Naive B cell (primary cell): ENCODE measurements at regions not wholly inside any gene's neighbourhood (a gene's known extent, or its start where the extent isn't known, plus 50 kb on each side); places are given as distances from the start of the nearest gene placed in this dataset.

Experiments
- ATAC-seq, 2 donors: fragments of 150-1000 bp; cut with Tn5 transposase; 2 replicates each; pipeline ENCODE4 v1.10.0; 2021; ENCODE audit warnings: low read depth in 2 of 2, mild to moderate bottlenecking in 2 of 2, moderate library complexity in 2 of 2
- DNase-seq: peaks from one replicate; pipeline ENCODE4 v3.0.0; 2022
- H3K27ac Mint-ChIP-seq, 6 donors: one replicate each; pipeline ENCODE4 v1.8.0; 2020 to 2022; ENCODE audit warnings: mild to moderate bottlenecking in 6 of 6, mixed read lengths in 6 of 6, moderate library complexity in 5 of 6, inconsistent platforms in 2 of 6
- H3K27me3 Mint-ChIP-seq, 3 donors: one replicate each; pipeline ENCODE4 v1.8.0; 2021 to 2022; ENCODE audit warnings: mixed read lengths in 3 of 3, mild to moderate bottlenecking in 1 of 3
- H3K36me3 Mint-ChIP-seq, 2 donors: one replicate each; pipeline ENCODE4 v1.8.0; 2020 to 2022; ENCODE audit warnings: mixed read lengths in 2 of 2, inconsistent platforms in 1 of 2, mild to moderate bottlenecking in 1 of 2
- H3K4me1 Mint-ChIP-seq, 3 donors: one replicate each; pipeline ENCODE4 v1.8.0; 2020 to 2022; ENCODE audit warnings: mixed read lengths in 3 of 3, inconsistent platforms in 1 of 3, mild to moderate bottlenecking in 1 of 3, moderate library complexity in 1 of 3
- H3K4me3 Mint-ChIP-seq, 8 donors: one replicate each; pipeline ENCODE4 v1.8.0; 2020 to 2022; ENCODE audit warnings: mild to moderate bottlenecking in 8 of 8, mixed read lengths in 8 of 8, moderate library complexity in 8 of 8, inconsistent platforms in 2 of 8
- H3K9me3 Mint-ChIP-seq, 7 donors: one replicate each; pipeline ENCODE4 v1.8.0; 2020 to 2022; ENCODE audit warnings: mixed read lengths in 7 of 7, mild to moderate bottlenecking in 5 of 7, inconsistent platforms in 2 of 7, moderate library complexity in 1 of 7

DNA sequence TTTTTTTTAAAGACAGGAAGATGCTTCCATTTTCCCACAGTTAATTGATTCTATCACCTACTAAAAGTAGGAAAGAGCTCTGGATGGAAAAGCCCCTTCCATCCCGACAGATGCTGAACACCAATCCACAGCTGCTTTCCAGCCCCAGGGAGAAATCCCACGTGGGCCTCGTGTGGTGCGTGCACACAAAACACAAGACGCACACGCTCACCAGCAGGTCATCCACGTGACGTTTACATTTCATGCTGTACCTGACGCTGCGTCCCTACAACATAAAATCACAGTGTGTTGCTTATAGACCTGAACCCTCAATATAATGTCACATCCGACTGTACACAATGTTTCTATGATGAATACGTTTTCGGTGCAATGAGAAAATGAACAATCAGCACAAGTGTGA, 50.2 kb upstream of the DACT2 start:
- no peak for ATAC-seq
- DNase-seq, result no peak
- Mint-ChIP-seq H3K36me3 (no peaks in the 10 kb centered on the region), H3K4me3 (no peak overlapping the region), H3K27ac (no peak overlapping the region), H3K9me3 (peaks cover 0 to 9% (median 4%) of the 10 kb centered on the region in 7 donors), H3K4me1 (no peaks in the 10 kb centered on the region), H3K27me3 (peaks cover 0 to 4% (median 3%) of the 10 kb centered on the region in 3 donors)

DNA sequence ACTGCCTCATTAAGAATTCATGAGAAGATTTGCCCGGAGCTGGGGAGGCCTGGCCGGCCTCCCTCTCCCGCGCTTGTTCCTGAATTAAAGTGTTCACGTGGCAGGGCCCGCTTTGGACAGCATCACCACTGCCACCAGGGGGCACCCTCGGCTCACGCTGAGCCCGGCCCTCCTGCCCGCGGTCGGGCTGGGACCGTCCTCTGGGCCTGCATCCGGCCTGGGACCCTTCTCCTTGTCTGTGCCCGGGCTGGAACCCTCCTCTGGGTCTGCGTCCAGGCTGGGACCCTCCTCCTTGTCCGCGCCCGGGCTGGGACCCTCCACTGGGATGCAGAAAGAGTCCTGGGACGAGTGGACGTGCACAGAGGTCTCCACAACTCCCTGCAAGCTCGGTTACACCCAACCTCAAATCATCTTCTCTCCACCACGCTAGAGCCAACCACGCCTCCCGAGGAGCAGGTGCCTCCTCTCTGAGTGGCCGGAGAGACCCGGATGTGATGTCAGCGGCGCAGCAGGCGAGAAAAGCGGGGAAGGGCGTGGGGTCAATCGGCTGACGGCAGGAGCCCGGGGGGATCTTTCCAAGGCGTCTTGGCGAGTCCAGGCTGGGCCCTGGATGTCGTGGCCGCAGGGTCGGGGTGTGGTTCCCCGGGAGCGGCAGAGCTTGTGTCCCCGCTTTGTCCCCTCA, 50.9 kb upstream of the DACT2 start:
- Mint-ChIP-seq H3K4me1 (no peaks in the 10 kb centered on the region), H3K36me3 (no peaks in the 10 kb centered on the region), H3K9me3 (peaks cover 0 to 9% (median 3%) of the 10 kb centered on the region in 7 donors), H3K4me3 (no peak overlapping the region), H3K27ac (no peak overlapping the region), H3K27me3 (peaks cover 0 to 4% (median 3%) of the 10 kb centered on the region in 3 donors)
- ATAC-seq (peak in 1 of 2 donors; percentile 21), DNase-seq (peak; percentile 23)

DNA sequence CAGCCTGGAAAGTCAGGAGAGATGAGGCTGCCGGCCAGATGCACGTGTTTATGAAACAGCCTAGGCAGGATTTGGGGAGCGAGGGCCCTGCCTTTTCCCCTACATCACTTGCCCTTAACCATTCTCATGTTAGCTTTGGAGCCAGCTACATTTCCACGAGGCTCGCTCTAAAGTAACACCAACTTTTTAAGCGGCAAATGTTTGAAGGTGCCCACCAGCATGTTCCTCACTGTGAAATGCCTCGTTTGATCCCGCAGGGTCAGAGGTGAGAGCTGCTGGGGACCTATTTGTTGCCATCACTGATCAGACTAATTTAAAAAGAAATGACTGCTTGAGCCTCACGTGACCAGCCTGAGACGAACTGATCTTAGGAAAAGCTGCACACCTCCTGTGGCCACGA, 51.6 kb upstream of the DACT2 start:
- Mint-ChIP-seq H3K4me3 (no peak overlapping the region), H3K27ac (no peak overlapping the region), H3K9me3 (peaks cover 0 to 7% (median 1%) of the 10 kb centered on the region in 7 donors), H3K36me3 (no peaks in the 10 kb centered on the region), H3K27me3 (peaks cover 0 to 4% (median 3%) of the 10 kb centered on the region in 3 donors), H3K4me1 (no peaks in the 10 kb centered on the region)
- no peak for DNase-seq
- ATAC-seq, result no peak

DNA sequence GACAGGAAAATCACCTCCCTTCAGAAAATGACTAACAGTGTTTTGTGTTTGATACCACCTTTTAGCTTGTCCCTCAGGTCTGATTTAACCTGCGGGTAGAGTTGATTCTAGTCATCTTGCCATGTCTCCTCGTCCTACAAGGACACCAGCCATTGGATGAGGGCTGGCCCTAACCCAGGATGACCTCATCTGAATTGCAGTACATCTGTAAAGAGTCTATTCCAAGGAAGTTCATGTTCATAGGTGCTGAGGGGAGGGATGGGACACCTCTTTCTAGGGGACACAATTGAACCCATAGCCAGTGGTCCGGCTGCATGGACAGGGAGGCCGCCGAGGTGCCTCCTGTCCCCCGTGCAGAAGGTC, 52.0 kb upstream of the DACT2 start:
- Mint-ChIP-seq H3K36me3 (no peaks in the 10 kb centered on the region), H3K27me3 (peaks cover 0 to 4% (median 3%) of the 10 kb centered on the region in 3 donors), H3K27ac (peak overlapping the region in 1 of 6 donors; percentile 60), H3K4me3 (no peak overlapping the region), H3K4me1 (no peaks in the 10 kb centered on the region), H3K9me3 (peaks cover 0 to 5% (median 0%) of the 10 kb centered on the region in 7 donors)
- DNase-seq (no peak), ATAC-seq (no peak)

DNA sequence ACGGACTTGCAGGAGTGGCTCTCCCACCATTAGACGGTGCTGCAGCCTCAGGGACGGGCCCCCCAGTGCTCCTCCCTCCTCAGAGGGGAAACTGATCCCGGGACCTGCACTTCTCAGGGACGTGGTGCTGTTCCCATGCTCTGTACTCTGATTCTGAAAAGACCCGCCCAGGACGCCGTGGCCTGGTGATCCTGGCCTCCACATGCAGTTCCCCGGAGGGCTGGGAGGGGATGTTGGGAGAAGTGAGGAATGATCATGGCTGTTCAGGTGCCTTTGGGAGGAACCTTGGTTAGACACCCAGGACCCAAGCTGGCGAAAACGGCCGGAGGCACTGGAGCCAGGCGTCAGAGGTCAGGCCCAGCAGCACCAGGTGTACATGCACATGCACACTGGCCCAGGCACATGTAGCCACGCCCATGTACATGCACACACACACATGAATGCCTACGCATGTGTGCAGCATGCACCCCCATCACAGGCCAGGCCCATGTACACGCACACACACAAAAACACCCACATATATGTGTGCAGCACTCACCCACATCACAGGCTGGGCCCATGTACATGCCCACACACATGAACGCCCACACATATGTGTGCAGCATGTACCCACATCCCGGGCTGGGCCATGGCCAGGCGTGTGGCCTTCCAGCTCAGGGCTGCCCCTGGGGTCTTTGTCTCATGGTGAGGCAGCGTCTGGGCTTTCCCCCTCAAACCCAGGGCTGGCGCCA, 52.6 kb upstream of the DACT2 start:
- Mint-ChIP-seq H3K4me1 (no peaks in the 10 kb centered on the region), H3K4me3 (no peak overlapping the region), H3K27me3 (peaks cover 0 to 4% (median 3%) of the 10 kb centered on the region in 3 donors), H3K27ac (no peak overlapping the region), H3K36me3 (no peaks in the 10 kb centered on the region), H3K9me3 (peaks cover 0 to 2% (median 0%) of the 10 kb centered on the region in 7 donors)
- no peak for ATAC-seq
- DNase-seq, result no peak

DNA sequence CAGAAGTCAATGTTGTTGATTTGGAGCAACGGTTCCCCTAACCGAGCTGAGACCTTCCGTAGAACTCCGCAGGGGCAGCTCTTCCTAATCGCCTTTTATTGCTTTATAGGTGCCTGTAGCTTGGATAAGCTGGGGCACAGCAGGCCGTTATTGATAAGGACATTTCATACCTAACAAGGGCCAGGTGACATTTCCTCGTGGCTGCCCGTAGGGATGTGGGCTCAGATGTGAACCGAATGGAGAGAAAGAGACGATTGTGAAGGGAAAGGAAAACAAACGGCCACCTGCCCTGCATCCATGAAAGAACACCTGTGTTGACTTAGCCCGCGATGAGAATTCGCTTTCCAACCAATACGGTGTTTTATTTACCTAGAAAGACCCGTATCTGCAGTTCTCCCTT, 53.3 kb upstream of the DACT2 start:
- ATAC-seq (no peak), DNase-seq (no peak)
- H3K4me1 Mint-ChIP-seq, result no peaks in the 10 kb centered on the region
- no peak overlapping the region for H3K27ac Mint-ChIP-seq
- peaks cover 0 to 3% (median 0%) of the 10 kb centered on the region in 3 donors for H3K27me3 Mint-ChIP-seq
- no peaks in the 10 kb centered on the region for H3K36me3 Mint-ChIP-seq
- peaks cover 0 to 4% (median 0%) of the 10 kb centered on the region in 7 donors for H3K9me3 Mint-ChIP-seq
- H3K4me3 Mint-ChIP-seq, result no peak overlapping the region

DNA sequence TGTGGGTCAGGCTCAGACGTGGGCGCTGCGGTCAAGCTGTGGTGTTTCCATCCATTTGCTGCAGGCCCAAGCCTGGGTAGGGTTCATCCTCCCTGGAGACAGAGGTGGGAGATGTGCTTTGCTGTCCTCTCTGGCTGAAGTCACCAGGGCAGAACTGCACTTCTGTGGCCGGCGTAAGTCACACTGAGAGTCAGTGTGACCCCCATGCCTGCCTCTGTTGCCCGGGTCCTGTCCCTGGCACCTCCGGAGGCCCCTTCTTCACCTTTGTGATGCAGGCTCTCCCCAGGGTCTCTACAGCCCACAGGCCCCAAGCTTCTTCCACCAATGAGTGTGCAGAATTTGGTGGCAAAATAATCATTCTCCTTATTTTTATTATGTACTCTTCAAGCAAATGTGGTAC, 53.8 kb upstream of the DACT2 start:
- H3K4me3 Mint-ChIP-seq, result no peak overlapping the region
- ATAC-seq, result no peak
- no peaks in the 10 kb centered on the region for H3K4me1 Mint-ChIP-seq
- no peak overlapping the region for H3K27ac Mint-ChIP-seq
- peaks cover 0 to 5% (median 0%) of the 10 kb centered on the region in 7 donors for H3K9me3 Mint-ChIP-seq
- peaks cover 0 to 3% (median 0%) of the 10 kb centered on the region in 3 donors for H3K27me3 Mint-ChIP-seq
- H3K36me3 Mint-ChIP-seq, result no peaks in the 10 kb centered on the region
- DNase-seq, result no peak

DNA sequence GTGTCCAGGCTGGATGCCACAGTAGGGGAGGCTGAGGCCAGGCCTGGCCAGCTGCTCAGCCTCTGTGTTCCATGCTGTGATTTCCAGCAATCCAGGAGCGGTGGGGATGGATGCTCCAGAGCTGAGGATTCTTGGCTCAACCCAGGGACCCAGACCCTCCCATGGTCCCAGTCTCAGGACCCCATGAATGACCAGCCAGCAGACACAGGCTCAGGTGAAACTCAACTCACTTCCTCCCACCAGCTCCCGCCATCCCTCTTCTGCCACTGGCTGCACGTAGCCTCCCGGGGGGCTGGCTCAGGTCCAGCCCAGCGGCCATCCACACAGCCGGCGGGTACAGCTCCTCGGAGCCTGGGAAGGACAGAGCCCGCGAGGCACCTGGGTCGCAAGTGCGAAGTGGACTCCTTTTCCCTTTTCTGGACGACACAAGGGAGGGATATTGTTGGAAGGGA, 54.5 kb upstream of the DACT2 start:
- Mint-ChIP-seq H3K36me3 (no peaks in the 10 kb centered on the region), H3K9me3 (peaks cover 0 to 5% (median 0%) of the 10 kb centered on the region in 7 donors), H3K27ac (no peak overlapping the region), H3K27me3 (peaks cover 0 to 3% (median 0%) of the 10 kb centered on the region in 3 donors), H3K4me3 (no peak overlapping the region), H3K4me1 (no peaks in the 10 kb centered on the region)
- DNase-seq, result no peak
- ATAC-seq, result no peak

DNA sequence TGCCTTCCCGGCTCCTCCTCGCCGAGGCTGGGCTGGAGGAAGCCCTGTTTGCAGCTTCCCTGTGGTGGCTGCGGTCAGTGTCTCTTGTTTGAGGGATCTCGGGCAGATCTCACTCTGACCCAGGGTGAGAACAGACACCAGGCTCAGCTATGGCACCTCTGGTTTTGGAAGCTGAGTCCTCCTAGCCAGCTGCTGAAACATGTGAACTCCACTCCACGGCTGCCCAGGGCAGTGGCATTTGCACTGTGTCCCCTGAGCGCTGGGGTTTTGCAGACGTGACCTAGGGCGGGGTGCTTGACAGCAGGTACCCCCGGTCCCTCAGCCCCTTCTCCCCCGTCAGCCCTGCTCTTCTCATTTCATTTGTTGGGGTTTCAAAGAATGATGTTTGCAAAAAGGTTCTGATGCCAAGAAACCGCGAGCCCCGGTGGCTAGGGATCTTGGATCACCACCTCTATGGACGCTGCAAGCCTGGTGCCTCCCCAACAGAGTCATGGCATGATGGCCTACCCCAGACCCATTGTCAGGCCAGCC, 55.0 kb upstream of the DACT2 start:
- Mint-ChIP-seq H3K9me3 (peaks cover 0 to 5% (median 0%) of the 10 kb centered on the region in 7 donors), H3K36me3 (no peaks in the 10 kb centered on the region), H3K4me1 (no peaks in the 10 kb centered on the region), H3K27me3 (peaks cover 0 to 3% (median 0%) of the 10 kb centered on the region in 3 donors), H3K4me3 (no peak overlapping the region), H3K27ac (no peak overlapping the region)
- DNase-seq, result no peak
- no peak for ATAC-seq

DNA sequence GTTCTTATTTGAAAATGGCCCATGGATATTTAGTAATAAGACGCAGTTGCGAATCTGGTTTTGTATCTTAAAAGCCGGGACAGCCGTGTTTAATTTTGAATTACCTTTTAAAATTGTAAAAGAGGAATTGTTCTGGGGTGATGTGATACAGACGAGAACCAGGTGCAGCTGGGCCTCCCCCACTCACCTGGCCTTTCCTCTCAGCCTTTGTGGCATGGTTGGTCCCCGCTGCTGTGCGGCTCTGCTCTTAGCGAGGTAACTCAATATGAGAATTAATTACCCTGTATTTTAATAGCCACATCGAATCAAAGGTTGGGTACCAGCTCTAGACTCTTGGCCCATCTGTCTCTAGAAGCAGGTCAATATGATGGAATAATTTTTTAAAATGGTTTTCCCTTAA, 56.5 kb upstream of the DACT2 start:
- no peak for DNase-seq

DNA sequence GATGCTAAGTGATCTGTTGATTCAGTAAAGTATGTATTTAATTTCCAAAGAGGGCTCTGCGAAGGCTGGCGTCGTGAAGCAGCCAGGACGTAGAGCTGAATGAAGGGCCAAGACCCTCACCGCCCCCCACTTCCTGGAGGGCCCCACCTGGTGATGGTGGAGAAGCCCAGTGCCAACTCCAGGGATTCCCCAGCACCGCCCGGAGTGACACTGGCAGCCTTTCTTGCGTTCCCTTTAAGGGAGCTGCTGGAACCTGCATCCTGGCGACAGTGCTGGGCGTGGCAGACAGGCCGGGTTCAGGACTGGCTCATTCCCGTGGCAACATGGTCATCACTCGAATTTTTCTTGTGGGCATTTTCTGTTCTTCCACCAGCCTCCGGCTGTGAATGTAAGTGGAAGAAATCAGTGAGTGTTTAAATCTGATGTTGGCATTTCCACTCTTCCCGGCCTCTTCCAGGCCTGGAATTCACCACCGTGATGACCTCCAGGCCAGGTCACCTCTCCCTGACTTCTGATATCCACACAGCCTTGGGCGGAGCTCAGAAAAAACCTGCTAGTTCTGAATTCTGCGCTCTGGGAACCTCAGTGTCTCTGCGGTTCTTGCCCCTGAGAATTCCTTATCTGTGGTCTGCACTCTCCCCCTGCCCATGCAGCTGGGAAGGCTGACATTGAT, 57.4 kb upstream of the DACT2 start:
- Mint-ChIP-seq H3K4me1 (no peaks in the 10 kb centered on the region), H3K27me3 (no peaks in the 10 kb centered on the region), H3K9me3 (peaks cover 0 to 7% (median 4%) of the 10 kb centered on the region in 7 donors), H3K27ac (no peak overlapping the region), H3K4me3 (no peak overlapping the region), H3K36me3 (no peaks in the 10 kb centered on the region)
- no peak for DNase-seq
- ATAC-seq, result no peak

More for the DNA sequence above, 56.5 kb upstream of the DACT2 start:
- Mint-ChIP-seq H3K4me1 (no peaks in the 10 kb centered on the region), H3K36me3 (no peaks in the 10 kb centered on the region), H3K4me3 (no peak overlapping the region), H3K27me3 (peaks cover 0 to 3% (median 0%) of the 10 kb centered on the region in 3 donors), H3K9me3 (peaks cover 0 to 7% (median 4%) of the 10 kb centered on the region in 7 donors), H3K27ac (no peak overlapping the region)
- no peak for ATAC-seq

DNA sequence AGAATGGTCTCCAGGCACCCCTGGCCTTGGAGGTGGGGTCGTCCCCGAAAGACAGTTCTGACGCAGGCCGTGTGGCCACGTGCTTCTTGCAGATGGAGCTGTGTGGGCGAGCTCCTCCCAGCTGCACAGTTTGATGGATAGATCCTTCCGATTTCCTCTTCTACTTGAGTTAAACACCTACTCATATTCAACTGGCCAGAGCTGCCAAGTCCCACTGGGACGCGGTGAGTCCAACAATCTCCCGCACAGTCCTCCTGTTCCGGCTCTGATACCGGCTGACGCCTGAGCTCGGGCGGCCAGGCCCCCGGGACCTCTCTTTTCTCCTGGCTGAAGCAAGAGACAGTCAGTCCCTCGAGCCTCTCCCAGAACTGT, 57.9 kb upstream of the DACT2 start:
- DNase-seq, result no peak
- H3K4me3 Mint-ChIP-seq, result no peak overlapping the region
- H3K27ac Mint-ChIP-seq, result no peak overlapping the region
- no peak for ATAC-seq
- H3K27me3 Mint-ChIP-seq, result no peaks in the 10 kb centered on the region
- H3K36me3 Mint-ChIP-seq, result no peaks in the 10 kb centered on the region
- H3K4me1 Mint-ChIP-seq, result no peaks in the 10 kb centered on the region
- peaks cover 0 to 7% (median 4%) of the 10 kb centered on the region in 7 donors for H3K9me3 Mint-ChIP-seq
